ENCODE measurements at regions not wholly inside any gene's neighbourhood (a gene's known extent, or its start where the extent isn't known, plus 50 kb on each side); places are given as distances from the start of the nearest gene placed in this dataset.

- no peak for TF ChIP-seq CTCF (optimal IDR thresholded peaks at IDR 0.05 in 1 of 3, IDR thresholded peaks at IDR 0.05 in 1 of 3, conservative IDR thresholded peaks at IDR 0.05 in 1 of 3; ENCODE audit: extremely low read depth in 1 of 3, insufficient read depth in 2 of 3, low read length in 3 of 3)
- TF ChIP-seq EZH2 (IDR thresholded peaks at IDR 0.05; ENCODE audit: low read length) = no peak
Observed at GRCh38 chr20:12210591-12210990, 292.9 kb downstream of the BTBD3 start.
